SU-DHL-6 (cell line): ENCODE measurements at regions not wholly inside any gene's neighbourhood (a gene's known extent, or its start where the extent isn't known, plus 50 kb on each side); places are given as distances from the start of the nearest gene placed in this dataset.

Source experiments
- H2AFZ ChIP-seq: fragments of 200-600 bp; sonication (generic); 2 replicates; pipeline ENCODE4 v1.6.1; 2014; ENCODE audit warnings: low read depth, mild to moderate bottlenecking, moderate library complexity, mixed read lengths, antibody characterized with exemption, low read length; ENCODE audit not compliant: severe bottlenecking
- H3F3A ChIP-seq: fragments of 200-600 bp; shearing (Covaris generic); 2 replicates; pipeline ENCODE4 v1.6.0; 2016; ENCODE audit warnings: antibody characterized with exemption, mild to moderate bottlenecking; ENCODE audit not compliant: insufficient read depth
- H3K27ac ChIP-seq: fragments of 200-600 bp; sonication (generic); 2 replicates; pipeline ENCODE4 v1.5.1; 2016; ENCODE audit warnings: low read depth, mild to moderate bottlenecking, low read length, moderate library complexity, mixed read lengths
- H3K27me3 ChIP-seq: fragments of 200-600 bp; sonication (generic), shearing (Covaris generic); 2 replicates; pipeline ENCODE4 v1.6.0; 2014; ENCODE audit warnings: mild to moderate bottlenecking, low read length
- H3K36me3 ChIP-seq: fragments of 200-600 bp; sonication (generic); 2 replicates; pipeline ENCODE4 v1.6.1; 2014; ENCODE audit warnings: mild to moderate bottlenecking, low read length, mixed read lengths
- H3K4me2 ChIP-seq: fragments of 300-600, 200-600 bp; shearing (Covaris generic), sonication (generic); 2 replicates; pipeline ENCODE4 v1.6.0; 2014; ENCODE audit warnings: low read length, low read depth, mild to moderate bottlenecking; ENCODE audit not compliant: poor library complexity, severe bottlenecking
- H3K4me3 ChIP-seq: fragments of 200-600 bp; sonication (generic); 2 replicates; pipeline ENCODE4 v1.5.1; 2014; ENCODE audit warnings: antibody characterized with exemption, low read length, mild to moderate bottlenecking, mixed read lengths; ENCODE audit not compliant: insufficient read depth, poor library complexity, severe bottlenecking
- H3K79me2 ChIP-seq: fragments of 200-600 bp; sonication (generic); 2 replicates; pipeline ENCODE4 v1.6.1; 2014; ENCODE audit warnings: mild to moderate bottlenecking, low read length, moderate library complexity; ENCODE audit not compliant: insufficient read depth
- H3K9ac ChIP-seq: fragments of 200-600 bp; sonication (generic); 2 replicates; pipeline ENCODE4 v1.7.0; 2014; ENCODE audit warnings: mild to moderate bottlenecking, low read length
- H3K9me2 ChIP-seq: fragments of 200-600 bp; sonication (generic); replicated peaks from 2 replicates; pipeline ENCODE4 v1.6.1; 2014; ENCODE audit warnings: low read length; ENCODE audit not compliant: insufficient read depth
- H3K9me3 ChIP-seq: fragments of 200-600 bp; sonication (generic); 2 replicates; pipeline ENCODE4 v1.6.1; 2014; ENCODE audit warnings: low read length, mixed read lengths; ENCODE audit not compliant: insufficient read depth
- H4K20me1 ChIP-seq: fragments of 200-600 bp; sonication (generic); 2 replicates; pipeline ENCODE4 v1.6.1; 2014; ENCODE audit warnings: low read depth, mild to moderate bottlenecking, antibody characterized with exemption, low read length, moderate library complexity, mixed read lengths
- CTCF ChIP-seq: fragments of 200-600 bp; sonication (generic); IDR thresholded peaks from one replicate; pipeline ENCODE4 v1.5.1; 2017; ENCODE audit warnings: antibody characterized with exemption, mild to moderate bottlenecking, low read length, moderate library complexity; ENCODE audit not compliant: insufficient read depth, poor library complexity, severe bottlenecking
- EZH2phosphoT487 ChIP-seq: fragments of 200-600 bp; sonication (generic), shearing (Covaris generic); conservative IDR thresholded peaks from 2 replicates; pipeline ENCODE4 v1.6.1; 2018; ENCODE audit warnings: mild to moderate bottlenecking, antibody characterized with exemption, low read length, moderate library complexity, mixed read lengths

GRCh38 chr6:156474507-156475120 is 302.6 kb upstream of the ARID1B start:
- Histone ChIP-seq H3K4me2 (no peak overlapping the region), H2AFZ (no peak overlapping the region), H3K9me3 (no peaks in the 10 kb centered on the region), H4K20me1 (no peaks in the 10 kb centered on the region), H3K27ac (no peak overlapping the region), H3K36me3 (no peaks in the 10 kb centered on the region; the same call in 1 of the 2 replicates), H3K79me2 (no peaks in the 10 kb centered on the region), H3F3A (no peaks in the 10 kb centered on the region), H3K4me3 (no peak overlapping the region), H3K9ac (no peak overlapping the region), H3K9me2 (no peaks in the 10 kb centered on the region), H3K27me3 (no peaks in the 10 kb centered on the region)
- TF ChIP-seq EZH2phosphoT487, result no peak
- TF ChIP-seq CTCF, result no peak

GRCh38 chr6:156471000-156471399 is 306.2 kb upstream of the ARID1B start:
- Histone ChIP-seq H3K9me3 (no peaks in the 10 kb centered on the region), H3K27ac (no peak overlapping the region), H3K9ac (no peak overlapping the region), H3K79me2 (no peaks in the 10 kb centered on the region), H3K27me3 (no peaks in the 10 kb centered on the region), H3K4me3 (no peak overlapping the region), H3K36me3 (no peaks in the 10 kb centered on the region), H3K4me2 (no peak overlapping the region), H3K9me2 (no peaks in the 10 kb centered on the region), H2AFZ (no peak overlapping the region), H4K20me1 (no peaks in the 10 kb centered on the region), H3F3A (no peaks in the 10 kb centered on the region)
- TF ChIP-seq CTCF (no peak), EZH2phosphoT487 (no peak)

DNA sequence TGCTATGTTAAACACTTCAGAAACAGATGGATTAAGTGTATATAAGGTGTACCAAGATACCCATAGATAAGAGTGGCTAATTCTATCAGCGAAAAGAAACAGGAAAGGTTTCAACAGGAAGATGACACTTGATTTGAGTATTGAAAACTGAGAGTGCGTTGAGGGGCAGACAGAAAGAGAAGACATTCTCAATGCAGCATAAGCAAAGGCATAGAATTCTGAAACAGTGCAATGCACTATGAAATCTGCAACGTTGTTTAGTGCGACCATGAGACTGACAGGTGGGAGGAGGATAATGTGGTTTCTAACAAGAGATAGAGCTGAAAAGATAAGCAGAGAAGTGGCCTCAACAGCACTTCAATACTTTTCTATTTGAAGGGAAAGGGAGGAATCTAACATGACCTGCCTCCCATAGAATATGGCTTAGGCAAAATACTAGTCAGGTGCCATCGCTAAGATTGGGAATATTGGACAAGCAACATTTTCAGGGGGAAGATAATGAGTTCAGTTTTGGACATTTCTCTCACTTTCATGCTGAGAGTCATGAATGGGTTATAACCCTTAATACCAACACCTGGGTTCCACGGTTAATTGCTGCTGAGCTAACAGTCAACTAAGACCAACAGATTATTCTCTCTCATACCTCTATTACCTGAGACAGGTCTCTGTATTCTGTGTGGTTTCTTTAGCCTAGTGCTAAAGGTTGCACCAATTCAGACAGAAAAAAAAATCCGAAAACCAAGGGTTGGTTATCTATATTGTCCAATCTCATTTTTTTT is 312.9 kb upstream of the ARID1B start:
- no peaks in the 10 kb centered on the region for H3K27me3 ChIP-seq
- H3K4me2 ChIP-seq, result no peak overlapping the region
- H4K20me1 ChIP-seq, result no peaks in the 10 kb centered on the region
- no peak for TF ChIP-seq CTCF
- TF ChIP-seq EZH2phosphoT487, result no peak
- H3K9ac ChIP-seq, result no peak overlapping the region
- no peak overlapping the region for H2AFZ ChIP-seq
- H3K27ac ChIP-seq, result no peak overlapping the region
- H3K9me3 ChIP-seq, result no peaks in the 10 kb centered on the region
- H3K36me3 ChIP-seq, result no peaks in the 10 kb centered on the region
- H3K79me2 ChIP-seq, result no peaks in the 10 kb centered on the region
- no peaks in the 10 kb centered on the region for H3F3A ChIP-seq
- H3K4me3 ChIP-seq, result no peak overlapping the region
- H3K9me2 ChIP-seq, result no peaks in the 10 kb centered on the region
